HG02870 (cell line): ENCODE measurements at regions not wholly inside any gene's neighbourhood (a gene's known extent, or its start where the extent isn't known, plus 50 kb on each side); places are given as distances from the start of the nearest gene placed in this dataset.
A peak's percentile ranks its signal among the peaks of the same experiment; 100 is the strongest.
"Not testable (repeated sequence)": the region's sequence is repeated elsewhere in the genome, so short reads cannot be mapped to it uniquely, and the experiment has no call there.

ENCODE experiments used
- ATAC-seq: cut with Tn5 transposase; IDR thresholded peaks from one replicate; pipeline ENCODE4 v1.9.1; 2021; ENCODE audit warnings: mild to moderate bottlenecking, moderate library complexity; ENCODE audit not compliant: unreplicated experiment

GRCh38 chrX:140633105-140633504 lies 76.5 kb upstream of the LINC00632 start:
- not testable (repeated sequence) for ATAC-seq

- ATAC-seq, result no peak
These were observed 101.4 kb upstream of the LINC00632 start for GRCh38 chrX:140608111-140608510.

DNA sequence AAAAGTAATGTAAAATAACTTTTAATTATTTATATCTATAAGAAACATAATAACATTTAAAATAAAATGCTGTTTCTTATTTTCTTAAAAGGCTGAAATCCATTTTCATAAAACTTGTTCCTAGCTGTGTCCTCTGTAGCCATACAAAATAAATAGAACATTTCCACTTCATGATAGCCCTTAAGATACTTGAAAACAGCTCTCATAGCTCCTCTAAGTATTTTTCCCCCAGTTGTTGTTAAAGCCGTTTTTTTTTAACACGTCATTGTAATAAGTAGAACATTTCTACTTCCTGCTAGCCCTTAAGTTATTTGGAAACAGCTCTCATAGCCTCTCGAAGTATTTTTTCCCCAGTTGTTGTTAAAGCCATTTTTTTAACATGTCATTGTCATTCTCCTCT lies 97.3 kb upstream of the SOX3 start:
- ATAC-seq, result no peak

DNA sequence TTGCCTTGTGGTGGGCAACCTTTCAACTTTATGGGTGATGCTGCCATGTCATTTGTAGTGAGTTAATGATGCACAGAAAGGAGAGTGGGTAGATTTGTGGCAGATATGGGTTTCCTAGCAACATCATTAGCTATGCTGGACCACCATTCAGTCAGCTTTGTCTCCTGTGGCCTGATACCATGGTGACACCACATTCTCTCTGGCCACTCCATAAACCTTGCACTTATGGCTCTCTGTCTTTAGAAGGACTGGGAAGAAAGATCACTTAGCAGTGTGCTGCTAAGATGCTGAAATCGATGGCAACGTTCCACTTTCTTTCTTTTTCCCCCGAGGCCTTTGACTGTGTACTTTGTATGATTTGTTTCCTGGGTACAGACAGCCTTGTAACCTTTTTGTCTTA lies 95.0 kb upstream of the SOX3 start:
- no peak for ATAC-seq

DNA sequence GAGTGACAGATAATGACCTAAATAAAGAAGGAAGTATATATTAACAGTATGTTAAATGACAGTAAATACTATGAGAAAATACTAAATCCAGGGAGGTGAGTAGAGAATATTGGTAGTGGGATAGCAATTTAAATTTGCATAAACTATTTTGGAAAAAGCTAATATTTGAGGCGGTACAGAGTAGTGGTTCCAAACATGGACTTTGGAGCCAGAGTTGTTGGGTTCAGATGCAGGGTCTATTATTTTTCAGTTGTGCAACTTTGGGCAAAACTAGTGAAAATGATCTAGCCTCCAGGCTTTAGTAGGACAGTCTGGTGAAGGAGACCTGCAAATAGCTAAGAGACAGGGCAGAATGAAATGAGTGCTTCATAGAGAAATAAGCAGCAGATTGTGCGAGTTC lies 84.8 kb upstream of the SOX3 start:
- ATAC-seq, result no peak

DNA sequence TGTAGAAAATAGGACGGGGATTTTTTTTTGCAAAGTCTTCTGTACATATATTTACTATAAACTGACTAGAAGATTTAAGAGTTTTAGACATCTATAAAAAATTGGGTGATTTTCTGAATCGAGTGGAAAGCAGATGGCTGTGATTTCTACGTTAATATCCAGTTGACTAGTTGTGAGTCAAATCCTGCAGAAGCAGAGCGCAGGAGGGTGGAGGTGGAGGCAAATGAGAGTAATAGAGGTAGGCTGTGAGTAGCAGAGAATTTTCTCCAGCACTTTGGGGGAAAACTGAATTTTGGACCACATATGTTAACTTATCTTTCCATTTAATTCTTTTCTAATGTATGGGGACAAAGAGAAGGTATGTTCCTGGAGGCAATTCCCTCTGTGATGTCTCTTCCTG lies 82.1 kb upstream of the SOX3 start:
- no peak for ATAC-seq

DNA sequence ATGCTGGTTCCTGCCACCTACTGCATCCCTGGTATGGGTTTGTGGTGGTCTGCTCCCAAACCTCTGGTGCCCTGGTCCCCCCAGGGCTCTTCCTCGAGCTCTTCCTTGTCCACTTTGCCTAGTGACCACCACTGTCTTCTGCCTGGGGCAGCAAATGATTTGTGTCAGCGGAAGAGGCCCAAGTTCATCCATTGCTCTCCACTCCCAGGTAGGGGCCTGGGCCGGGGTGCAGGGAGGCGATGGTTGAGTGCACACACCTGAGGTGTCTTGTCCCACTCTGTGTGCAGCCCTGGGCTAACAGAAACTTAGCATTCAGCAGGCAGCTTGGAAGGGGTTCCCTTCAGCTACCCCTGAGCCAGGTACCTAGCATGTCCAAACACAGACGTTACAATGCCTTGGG lies 75.6 kb upstream of the SOX3 start:
- no peak for ATAC-seq

DNA sequence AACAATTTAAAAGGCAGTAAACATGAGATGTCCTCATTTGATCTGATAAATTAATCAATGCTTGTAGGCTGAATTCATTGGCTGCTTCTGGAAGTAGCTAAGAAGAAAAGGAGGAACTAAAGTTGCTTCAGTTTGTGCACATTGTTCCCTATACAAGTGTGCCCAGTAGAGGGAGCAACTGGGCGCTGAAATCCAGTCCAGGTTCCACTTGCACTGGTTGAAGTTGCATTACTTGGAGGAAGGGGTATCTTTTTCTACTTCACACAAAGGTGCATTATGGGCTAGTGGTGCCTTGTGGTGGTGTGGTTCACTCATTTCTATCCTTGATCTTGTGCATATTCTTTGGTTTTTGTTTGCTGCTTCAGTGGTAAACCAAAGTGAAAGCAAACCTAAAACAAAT lies 67.9 kb upstream of the SOX3 start:
- ATAC-seq, result peak; percentile 94

- ATAC-seq, result no peak
These were observed 59.0 kb upstream of the SOX3 start for GRCh38 chrX:140563893-140564292.
